HEK293T (cell line): ENCODE measurements at regions not wholly inside any gene's neighbourhood (a gene's known extent, or its start where the extent isn't known, plus 50 kb on each side); places are given as distances from the start of the nearest gene placed in this dataset.

ENCODE experiments used
- BHLHE40 ChIP-seq: fragments of 450-650 bp; IDR thresholded peaks from 2 replicates; pipeline ENCODE4 v1.6.1; 2016; ENCODE audit warnings: mild to moderate bottlenecking, moderate library complexity, borderline replicate concordance
- CTBP1 ChIP-seq: fragments of 450-650 bp; IDR thresholded peaks from 2 replicates; pipeline ENCODE4 v1.6.1; 2016; ENCODE audit warnings: borderline replicate concordance
- ELF4 ChIP-seq: fragments of 450-650 bp; IDR thresholded peaks from 2 replicates; pipeline ENCODE4 v1.6.1; 2017; ENCODE audit warnings: antibody characterized with exemption
- FOXA1 ChIP-seq: fragments of 450-650 bp; IDR thresholded peaks from 2 replicates; pipeline ENCODE4 v1.6.1; 2016; ENCODE audit warnings: mild to moderate bottlenecking
- FOXK2 ChIP-seq: fragments of 450-650 bp; IDR thresholded peaks from 2 replicates; pipeline ENCODE4 v1.6.1; 2016; ENCODE audit warnings: mild to moderate bottlenecking
- FOXM1 ChIP-seq: fragments of 450-650 bp; IDR thresholded peaks from 2 replicates; pipeline ENCODE4 v1.6.1; 2017; ENCODE audit warnings: mild to moderate bottlenecking, borderline replicate concordance
- L3MBTL2 ChIP-seq: fragments of 450-650 bp; conservative IDR thresholded peaks from 2 replicates; pipeline ENCODE4 v1.6.1; 2016; ENCODE audit warnings: mild to moderate bottlenecking
- SUZ12 ChIP-seq: fragments of 450-650 bp; IDR thresholded peaks from 2 replicates; pipeline ENCODE4 v1.6.1; 2016; ENCODE audit warnings: mild to moderate bottlenecking
- TARDBP ChIP-seq: fragments of 450-650 bp; IDR thresholded peaks from 2 replicates; pipeline ENCODE4 v1.6.1; 2016
- ZNF384 ChIP-seq: fragments of 450-650 bp; IDR thresholded peaks from 2 replicates; pipeline ENCODE4 v1.6.1; 2016
- TF ChIP-seq, protein P1 (sequence below): fragments of 450-650 bp; IDR thresholded peaks from 2 replicates; pipeline ENCODE4 v1.6.1; 2016

DNA sequence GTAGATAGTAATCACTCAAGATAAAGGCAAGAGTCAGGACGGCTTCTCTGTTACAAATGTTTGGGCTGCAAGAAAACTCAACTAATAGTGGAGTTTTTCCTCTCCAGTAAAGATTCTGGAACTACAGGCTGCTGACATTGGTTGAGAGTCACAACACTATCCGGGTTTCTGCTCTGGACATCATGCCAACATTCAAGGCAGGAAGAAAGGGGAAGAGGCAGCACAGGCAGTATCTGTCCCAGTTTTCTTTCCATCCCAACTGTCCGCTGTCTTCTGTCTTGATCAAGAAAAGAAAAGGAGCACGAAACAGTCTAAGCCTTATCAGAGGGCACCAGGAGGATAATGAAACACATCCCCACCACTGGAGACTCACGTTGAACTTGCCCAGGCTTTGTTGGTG, 132.1 kb downstream of the MAIP1 start:
- no peak for TF ChIP-seq TARDBP
- no peak for TF ChIP-seq FOXM1
- TF ChIP-seq SUZ12 = no peak
- no peak for TF ChIP-seq CTBP1
- TF ChIP-seq FOXK2 = no peak
- TF ChIP-seq BHLHE40 = no peak
- TF ChIP-seq, protein P1, sequence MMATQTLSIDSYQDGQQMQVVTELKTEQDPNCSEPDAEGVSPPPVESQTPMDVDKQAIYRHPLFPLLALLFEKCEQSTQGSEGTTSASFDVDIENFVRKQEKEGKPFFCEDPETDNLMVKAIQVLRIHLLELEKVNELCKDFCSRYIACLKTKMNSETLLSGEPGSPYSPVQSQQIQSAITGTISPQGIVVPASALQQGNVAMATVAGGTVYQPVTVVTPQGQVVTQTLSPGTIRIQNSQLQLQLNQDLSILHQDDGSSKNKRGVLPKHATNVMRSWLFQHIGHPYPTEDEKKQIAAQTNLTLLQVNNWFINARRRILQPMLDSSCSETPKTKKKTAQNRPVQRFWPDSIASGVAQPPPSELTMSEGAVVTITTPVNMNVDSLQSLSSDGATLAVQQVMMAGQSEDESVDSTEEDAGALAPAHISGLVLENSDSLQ = no peak
- no peak for TF ChIP-seq ZNF384
- TF ChIP-seq ELF4 = no peak
- TF ChIP-seq L3MBTL2 = no peak
- TF ChIP-seq FOXA1 = no peak
